ENCODE measurements at regions not wholly inside any gene's neighbourhood (a gene's known extent, or its start where the extent isn't known, plus 50 kb on each side); places are given as distances from the start of the nearest gene placed in this dataset.

GRCh38 chr4:23237771-23238170 is 545.0 kb downstream of the GBA3 start:
- Histone ChIP-seq H3K27me3 (no peaks in the 10 kb centered on the region), H3K4me3 (no peak overlapping the region), H3K4me1 (peaks cover 0 to 6% (median 1%) of the 10 kb centered on the region in 4 donors), H3K27ac (no peak overlapping the region), H3K9me3 (no peaks in the 10 kb centered on the region), H3K36me3 (no peaks in the 10 kb centered on the region)
- DNase-seq (no peak), ATAC-seq (ENCODE audit: low FRiP score in 2 of 2) (no peak)
- WGBS, 2 donors: 49 to 59% methylated on average over 3 of the region's 3 CpGs
- TF ChIP-seq POLR2AphosphoS5 (IDR thresholded peaks at IDR 0.05): no peak
- TF ChIP-seq CTCF (IDR thresholded peaks at IDR 0.05): no peak
- no peak for TF ChIP-seq EP300 (IDR thresholded peaks at IDR 0.05)

- 28 to 31% methylated on average over 5 of the region's 5 CpGs for WGBS, 2 donors
- DNase-seq: no peak
These were observed 543.1 kb downstream of the GBA3 start for GRCh38 chr4:23235628-23236390.

GRCh38 chr4:23234716-23235115 is 542.0 kb downstream of the GBA3 start:
- Histone ChIP-seq H3K36me3 (no peaks in the 10 kb centered on the region), H3K4me3 (no peak overlapping the region), H3K27ac (no peak overlapping the region), H3K27me3 (no peaks in the 10 kb centered on the region), H3K4me1 (peaks cover 0 to 6% (median 1%) of the 10 kb centered on the region in 4 donors), H3K9me3 (no peaks in the 10 kb centered on the region)
- TF ChIP-seq EP300 (IDR thresholded peaks at IDR 0.05) (no peak), POLR2A (IDR thresholded peaks at IDR 0.05) (no peak), CTCF (IDR thresholded peaks at IDR 0.05) (no peak), POLR2AphosphoS5 (IDR thresholded peaks at IDR 0.05) (no peak)
- ATAC-seq (ENCODE audit: low FRiP score in 2 of 2) (no peak), DNase-seq (no peak)
- 86 to 92% methylated on average over 4 of the region's 4 CpGs for WGBS, 2 donors

More at GRCh38 chr4:23235628-23236390, 543.1 kb downstream of the GBA3 start:
- TF ChIP-seq POLR2A (IDR thresholded peaks at IDR 0.05) (no peak), POLR2AphosphoS5 (IDR thresholded peaks at IDR 0.05) (no peak), CTCF (IDR thresholded peaks at IDR 0.05) (no peak), EP300 (IDR thresholded peaks at IDR 0.05) (no peak)
- Histone ChIP-seq H3K4me3 (no peak overlapping the region), H3K27me3 (no peaks in the 10 kb centered on the region), H3K4me1 (peaks cover 0 to 6% (median 1%) of the 10 kb centered on the region in 4 donors), H3K9me3 (no peaks in the 10 kb centered on the region), H3K36me3 (no peaks in the 10 kb centered on the region), H3K27ac (no peak overlapping the region)
- ATAC-seq (ENCODE audit: low FRiP score in 2 of 2): no peak

- no peak for DNase-seq
- WGBS, 2 donors: 61 to 73% methylated on average over 2 of the region's 2 CpGs
- H3K27me3 ChIP-seq: no peaks in the 10 kb centered on the region
- H3K4me1 ChIP-seq: peaks cover 0 to 6% (median 1%) of the 10 kb centered on the region in 4 donors
- no peak for TF ChIP-seq POLR2AphosphoS5 (IDR thresholded peaks at IDR 0.05)
- H3K4me3 ChIP-seq: no peak overlapping the region
- ATAC-seq (ENCODE audit: low FRiP score in 2 of 2): no peak
- H3K27ac ChIP-seq: no peak overlapping the region
- no peaks in the 10 kb centered on the region for H3K36me3 ChIP-seq
- no peaks in the 10 kb centered on the region for H3K9me3 ChIP-seq
These were observed 541.3 kb downstream of the GBA3 start for GRCh38 chr4:23234018-23234417.

GRCh38 chr4:23233596-23233995 is 540.9 kb downstream of the GBA3 start:
- TF ChIP-seq CTCF (IDR thresholded peaks at IDR 0.05) (no peak), POLR2A (IDR thresholded peaks at IDR 0.05) (no peak), POLR2AphosphoS5 (IDR thresholded peaks at IDR 0.05) (no peak), EP300 (IDR thresholded peaks at IDR 0.05) (no peak)
- Histone ChIP-seq H3K36me3 (no peaks in the 10 kb centered on the region), H3K9me3 (no peaks in the 10 kb centered on the region), H3K27ac (no peak overlapping the region), H3K4me3 (no peak overlapping the region), H3K4me1 (peaks cover 0 to 6% (median 1%) of the 10 kb centered on the region in 4 donors), H3K27me3 (no peaks in the 10 kb centered on the region)
- DNase-seq (no peak), ATAC-seq (ENCODE audit: low FRiP score in 2 of 2) (no peak)
- WGBS, 2 donors: 93 to 94% methylated on average over 1 of the region's 1 CpG
